ENCODE measurements at regions not wholly inside any gene's neighbourhood (a gene's known extent, or its start where the extent isn't known, plus 50 kb on each side); places are given as distances from the start of the nearest gene placed in this dataset.

DNA sequence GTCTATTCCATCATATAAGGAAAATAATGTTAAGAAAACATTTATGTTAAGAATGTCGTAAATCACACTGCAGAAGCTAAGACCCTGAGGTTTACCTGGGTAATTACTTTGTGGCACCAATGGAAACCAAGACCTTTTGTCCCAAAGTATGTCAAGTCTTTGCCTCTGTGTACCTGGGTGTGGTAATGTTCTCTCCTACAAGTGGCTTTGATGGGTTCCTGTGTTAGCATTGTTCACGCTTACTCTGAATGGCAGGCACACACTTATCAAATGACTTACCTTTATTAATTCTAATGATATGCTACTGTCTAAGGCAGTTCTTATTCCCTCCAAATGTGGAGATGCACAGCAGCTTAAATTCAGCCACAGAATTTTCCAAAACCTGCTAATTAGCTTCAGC, 206.1 kb downstream of the KCTD12 start:
- TF ChIP-seq, protein P1, sequence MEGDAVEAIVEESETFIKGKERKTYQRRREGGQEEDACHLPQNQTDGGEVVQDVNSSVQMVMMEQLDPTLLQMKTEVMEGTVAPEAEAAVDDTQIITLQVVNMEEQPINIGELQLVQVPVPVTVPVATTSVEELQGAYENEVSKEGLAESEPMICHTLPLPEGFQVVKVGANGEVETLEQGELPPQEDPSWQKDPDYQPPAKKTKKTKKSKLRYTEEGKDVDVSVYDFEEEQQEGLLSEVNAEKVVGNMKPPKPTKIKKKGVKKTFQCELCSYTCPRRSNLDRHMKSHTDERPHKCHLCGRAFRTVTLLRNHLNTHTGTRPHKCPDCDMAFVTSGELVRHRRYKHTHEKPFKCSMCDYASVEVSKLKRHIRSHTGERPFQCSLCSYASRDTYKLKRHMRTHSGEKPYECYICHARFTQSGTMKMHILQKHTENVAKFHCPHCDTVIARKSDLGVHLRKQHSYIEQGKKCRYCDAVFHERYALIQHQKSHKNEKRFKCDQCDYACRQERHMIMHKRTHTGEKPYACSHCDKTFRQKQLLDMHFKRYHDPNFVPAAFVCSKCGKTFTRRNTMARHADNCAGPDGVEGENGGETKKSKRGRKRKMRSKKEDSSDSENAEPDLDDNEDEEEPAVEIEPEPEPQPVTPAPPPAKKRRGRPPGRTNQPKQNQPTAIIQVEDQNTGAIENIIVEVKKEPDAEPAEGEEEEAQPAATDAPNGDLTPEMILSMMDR (conservative IDR thresholded peaks at IDR 0.05; ENCODE audit: low read depth, low read length) = no peak
- TF ChIP-seq EZH2 (IDR thresholded peaks at IDR 0.05; ENCODE audit: borderline replicate concordance, low read depth, low read length, poor library complexity, severe bottlenecking) = no peak

All from A673 (cell line).